ENCODE measurements at regions not wholly inside any gene's neighbourhood (a gene's known extent, or its start where the extent isn't known, plus 50 kb on each side); places are given as distances from the start of the nearest gene placed in this dataset.

DNA sequence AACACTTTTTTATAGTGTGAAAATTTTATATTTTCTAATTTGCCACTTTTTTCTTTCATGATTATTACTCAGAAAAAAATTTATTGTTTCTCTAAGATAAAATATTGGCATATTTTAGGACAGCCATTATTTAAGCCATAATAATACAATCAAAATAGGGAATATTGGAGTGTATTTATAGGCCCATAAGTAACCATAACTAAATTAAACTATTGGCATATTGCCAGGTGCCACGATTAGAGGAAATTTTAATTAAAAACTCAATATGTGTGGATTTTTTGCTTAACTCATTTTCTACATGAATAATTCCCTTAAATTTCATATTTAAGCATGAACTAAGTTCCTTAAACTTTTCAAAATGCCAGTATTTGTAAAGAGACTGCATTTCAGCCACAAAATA is 587.8 kb downstream of the IPMK start:
- TF ChIP-seq, protein P1, sequence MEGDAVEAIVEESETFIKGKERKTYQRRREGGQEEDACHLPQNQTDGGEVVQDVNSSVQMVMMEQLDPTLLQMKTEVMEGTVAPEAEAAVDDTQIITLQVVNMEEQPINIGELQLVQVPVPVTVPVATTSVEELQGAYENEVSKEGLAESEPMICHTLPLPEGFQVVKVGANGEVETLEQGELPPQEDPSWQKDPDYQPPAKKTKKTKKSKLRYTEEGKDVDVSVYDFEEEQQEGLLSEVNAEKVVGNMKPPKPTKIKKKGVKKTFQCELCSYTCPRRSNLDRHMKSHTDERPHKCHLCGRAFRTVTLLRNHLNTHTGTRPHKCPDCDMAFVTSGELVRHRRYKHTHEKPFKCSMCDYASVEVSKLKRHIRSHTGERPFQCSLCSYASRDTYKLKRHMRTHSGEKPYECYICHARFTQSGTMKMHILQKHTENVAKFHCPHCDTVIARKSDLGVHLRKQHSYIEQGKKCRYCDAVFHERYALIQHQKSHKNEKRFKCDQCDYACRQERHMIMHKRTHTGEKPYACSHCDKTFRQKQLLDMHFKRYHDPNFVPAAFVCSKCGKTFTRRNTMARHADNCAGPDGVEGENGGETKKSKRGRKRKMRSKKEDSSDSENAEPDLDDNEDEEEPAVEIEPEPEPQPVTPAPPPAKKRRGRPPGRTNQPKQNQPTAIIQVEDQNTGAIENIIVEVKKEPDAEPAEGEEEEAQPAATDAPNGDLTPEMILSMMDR (IDR thresholded peaks at IDR 0.05) = no peak
- TF ChIP-seq POLR2AphosphoS5 (IDR thresholded peaks at IDR 0.05) (no peak), EP300 (IDR thresholded peaks at IDR 0.05) (no peak)

All from stomach (tissue), 4 donors.